ENCODE measurements at regions not wholly inside any gene's neighbourhood (a gene's known extent, or its start where the extent isn't known, plus 50 kb on each side); places are given as distances from the start of the nearest gene placed in this dataset.

- H3K9me2 ChIP-seq (ENCODE audit: low read depth, low read length) = no peaks in the 10 kb centered on the region
- H2AFZ ChIP-seq (ENCODE audit: low read length) = no peak overlapping the region
- H3K27me3 ChIP-seq (ENCODE audit: insufficient read depth, low read length) = no peaks in the 10 kb centered on the region
- H4K20me1 ChIP-seq (ENCODE audit: insufficient read depth, low read length) = no peaks in the 10 kb centered on the region
- H3K9ac ChIP-seq (ENCODE audit: low read length) = no peak overlapping the region
- TF ChIP-seq CTCF (IDR thresholded peaks at IDR 0.05; ENCODE audit: low read length) (no peak), EZH2 (IDR thresholded peaks at IDR 0.05; ENCODE audit: borderline replicate concordance, low read length) (no peak)
- H3K79me2 ChIP-seq (ENCODE audit: insufficient read depth, low read length) = no peaks in the 10 kb centered on the region
- H3F3A ChIP-seq (ENCODE audit: insufficient read depth, low read length) = no peaks in the 10 kb centered on the region
- H3K4me3 ChIP-seq (ENCODE audit: low read depth, low read length, poor library complexity, severe bottlenecking) = no peak overlapping the region
- H3K9me3 ChIP-seq (ENCODE audit: low read length) = no peaks in the 10 kb centered on the region
- no peak overlapping the region for H3K27ac ChIP-seq (ENCODE audit: low read depth, low read length, poor library complexity, severe bottlenecking)
- H3K4me1 ChIP-seq (ENCODE audit: insufficient read depth, low read length, severe bottlenecking) = no peaks in the 10 kb centered on the region
- no peaks in the 10 kb centered on the region for H3K36me3 ChIP-seq (ENCODE audit: insufficient read depth, low read length)
- no peak overlapping the region for H3K4me2 ChIP-seq (ENCODE audit: low read length)
Observed at GRCh38 chr6:140048202-140048790, 673.8 kb upstream of the CITED2 start.

- Histone ChIP-seq H3K27me3 (ENCODE audit: insufficient read depth, low read length) (no peaks in the 10 kb centered on the region), H3K36me3 (ENCODE audit: insufficient read depth, low read length) (no peaks in the 10 kb centered on the region), H3K9me3 (ENCODE audit: low read length) (no peaks in the 10 kb centered on the region), H2AFZ (ENCODE audit: low read length) (no peak overlapping the region), H3K4me3 (ENCODE audit: low read depth, low read length, poor library complexity, severe bottlenecking) (no peak overlapping the region), H3K9me2 (ENCODE audit: low read depth, low read length) (no peaks in the 10 kb centered on the region), H3K4me2 (ENCODE audit: low read length) (no peak overlapping the region), H3K4me1 (ENCODE audit: insufficient read depth, low read length, severe bottlenecking) (no peaks in the 10 kb centered on the region), H3F3A (ENCODE audit: insufficient read depth, low read length) (no peaks in the 10 kb centered on the region), H4K20me1 (ENCODE audit: insufficient read depth, low read length) (no peaks in the 10 kb centered on the region), H3K9ac (ENCODE audit: low read length) (no peak overlapping the region), H3K79me2 (ENCODE audit: insufficient read depth, low read length) (no peaks in the 10 kb centered on the region), H3K27ac (ENCODE audit: low read depth, low read length, poor library complexity, severe bottlenecking) (no peak overlapping the region)
- no peak for TF ChIP-seq EZH2 (IDR thresholded peaks at IDR 0.05; ENCODE audit: borderline replicate concordance, low read length)
- no peak for TF ChIP-seq CTCF (IDR thresholded peaks at IDR 0.05; ENCODE audit: low read length)
Observed at GRCh38 chr6:140047321-140047720, 672.9 kb upstream of the CITED2 start.

GRCh38 chr6:140046016-140046632 is 671.7 kb upstream of the CITED2 start:
- H3K4me1 ChIP-seq (ENCODE audit: insufficient read depth, low read length, severe bottlenecking) = no peaks in the 10 kb centered on the region
- H3K4me2 ChIP-seq (ENCODE audit: low read length) = no peak overlapping the region
- no peaks in the 10 kb centered on the region for H3K9me2 ChIP-seq (ENCODE audit: low read depth, low read length)
- H3K27ac ChIP-seq (ENCODE audit: low read depth, low read length, poor library complexity, severe bottlenecking) = no peak overlapping the region
- H4K20me1 ChIP-seq (ENCODE audit: insufficient read depth, low read length) = no peaks in the 10 kb centered on the region
- H3F3A ChIP-seq (ENCODE audit: insufficient read depth, low read length) = no peaks in the 10 kb centered on the region
- no peak overlapping the region for H3K4me3 ChIP-seq (ENCODE audit: low read depth, low read length, poor library complexity, severe bottlenecking)
- TF ChIP-seq EZH2 (IDR thresholded peaks at IDR 0.05; ENCODE audit: borderline replicate concordance, low read length) (no peak), CTCF (IDR thresholded peaks at IDR 0.05; ENCODE audit: low read length) (no peak)
- H3K9ac ChIP-seq (ENCODE audit: low read length) = no peak overlapping the region
- H3K36me3 ChIP-seq (ENCODE audit: insufficient read depth, low read length) = no peaks in the 10 kb centered on the region
- no peaks in the 10 kb centered on the region for H3K27me3 ChIP-seq (ENCODE audit: insufficient read depth, low read length)
- H3K9me3 ChIP-seq (ENCODE audit: low read length) = no peaks in the 10 kb centered on the region
- H2AFZ ChIP-seq (ENCODE audit: low read length) = no peak overlapping the region
- H3K79me2 ChIP-seq (ENCODE audit: insufficient read depth, low read length) = no peaks in the 10 kb centered on the region
